NB4 (cell line): ENCODE measurements at regions not wholly inside any gene's neighbourhood (a gene's known extent, or its start where the extent isn't known, plus 50 kb on each side); places are given as distances from the start of the nearest gene placed in this dataset.

ENCODE experiments used
- POLR2A ChIP-seq: IDR thresholded peaks from 2 replicates; pipeline ENCODE4 v1.6.1; 2011; ENCODE audit warnings: mild to moderate bottlenecking; ENCODE audit not compliant: insufficient read length; ENCODE audit errors: extremely low read depth
- TF ChIP-seq, protein P1 (sequence below): IDR thresholded peaks from one replicate; pipeline ENCODE4 v1.5.1; 2012; ENCODE audit warnings: low read depth, low read length
- TF ChIP-seq, protein P2 (sequence below): IDR thresholded peaks from 2 replicates; pipeline ENCODE4 v1.6.1; 2011; ENCODE audit warnings: low read depth, low read length

DNA sequence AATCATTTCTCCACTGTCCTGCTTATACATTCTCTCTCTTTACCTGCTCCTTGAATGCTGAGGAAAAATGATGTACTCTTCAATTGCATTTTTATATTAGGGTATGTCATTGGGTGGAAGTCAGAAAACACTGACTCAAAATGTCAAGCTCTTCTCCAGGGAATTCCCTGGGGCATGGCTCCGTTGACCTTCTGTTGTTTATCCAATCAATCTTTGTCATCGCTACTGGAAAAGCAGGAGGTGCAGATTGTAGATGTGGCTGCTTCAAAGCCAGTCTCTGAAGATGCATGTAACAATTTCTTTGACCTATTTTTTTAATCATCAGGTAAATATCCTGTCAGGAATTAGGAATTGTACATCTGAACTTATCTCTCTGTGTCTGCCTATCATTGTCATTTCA is 63.9 kb upstream of the TENT5A start:
- TF ChIP-seq, protein P1, sequence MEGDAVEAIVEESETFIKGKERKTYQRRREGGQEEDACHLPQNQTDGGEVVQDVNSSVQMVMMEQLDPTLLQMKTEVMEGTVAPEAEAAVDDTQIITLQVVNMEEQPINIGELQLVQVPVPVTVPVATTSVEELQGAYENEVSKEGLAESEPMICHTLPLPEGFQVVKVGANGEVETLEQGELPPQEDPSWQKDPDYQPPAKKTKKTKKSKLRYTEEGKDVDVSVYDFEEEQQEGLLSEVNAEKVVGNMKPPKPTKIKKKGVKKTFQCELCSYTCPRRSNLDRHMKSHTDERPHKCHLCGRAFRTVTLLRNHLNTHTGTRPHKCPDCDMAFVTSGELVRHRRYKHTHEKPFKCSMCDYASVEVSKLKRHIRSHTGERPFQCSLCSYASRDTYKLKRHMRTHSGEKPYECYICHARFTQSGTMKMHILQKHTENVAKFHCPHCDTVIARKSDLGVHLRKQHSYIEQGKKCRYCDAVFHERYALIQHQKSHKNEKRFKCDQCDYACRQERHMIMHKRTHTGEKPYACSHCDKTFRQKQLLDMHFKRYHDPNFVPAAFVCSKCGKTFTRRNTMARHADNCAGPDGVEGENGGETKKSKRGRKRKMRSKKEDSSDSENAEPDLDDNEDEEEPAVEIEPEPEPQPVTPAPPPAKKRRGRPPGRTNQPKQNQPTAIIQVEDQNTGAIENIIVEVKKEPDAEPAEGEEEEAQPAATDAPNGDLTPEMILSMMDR = no peak
- TF ChIP-seq, protein P2, sequence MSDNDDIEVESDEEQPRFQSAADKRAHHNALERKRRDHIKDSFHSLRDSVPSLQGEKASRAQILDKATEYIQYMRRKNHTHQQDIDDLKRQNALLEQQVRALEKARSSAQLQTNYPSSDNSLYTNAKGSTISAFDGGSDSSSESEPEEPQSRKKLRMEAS = no peak
- TF ChIP-seq POLR2A = no peak
